ENCODE measurements at regions not wholly inside any gene's neighbourhood (a gene's known extent, or its start where the extent isn't known, plus 50 kb on each side); places are given as distances from the start of the nearest gene placed in this dataset.

DNA sequence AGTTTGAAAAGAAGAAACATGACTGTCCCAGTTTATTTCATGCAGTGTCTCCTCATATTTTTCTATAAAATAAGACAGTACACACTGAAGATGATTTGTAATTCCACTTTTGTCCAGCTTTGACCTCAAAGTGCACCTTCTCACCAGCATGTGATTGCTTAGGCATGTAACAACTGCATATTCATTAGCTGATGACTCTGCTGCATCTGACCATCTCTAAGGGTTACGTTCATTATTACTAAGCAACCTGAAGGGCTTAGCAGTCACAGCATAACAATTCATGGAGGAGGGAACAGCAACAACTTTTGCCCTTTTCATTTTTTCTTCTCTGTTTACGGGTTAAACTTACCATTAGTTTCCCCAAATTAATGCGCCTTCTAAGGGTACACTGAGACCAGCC, 330.6 kb upstream of the PIK3C3 start:
- no peak for DNase-seq (ENCODE audit: low read depth in 2 of 2)

DNA sequence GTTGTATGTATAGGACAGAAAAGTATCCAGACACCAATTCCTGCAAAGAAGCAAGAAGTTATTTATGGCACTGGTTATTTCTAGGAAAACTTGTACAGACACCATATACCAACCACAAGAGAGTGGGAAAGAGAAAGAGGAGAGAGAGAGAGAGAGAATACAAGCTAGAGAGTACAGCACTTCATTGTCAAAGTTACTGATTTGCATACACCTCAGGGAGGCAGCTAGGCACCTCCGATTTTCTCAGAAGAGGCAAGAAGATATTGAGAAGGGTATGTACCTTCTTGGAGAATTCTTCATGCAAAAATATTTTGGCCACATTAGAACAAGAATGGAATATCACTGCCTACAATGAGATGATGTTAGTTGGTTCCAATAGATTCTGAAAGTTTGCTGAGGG, 333.9 kb upstream of the PIK3C3 start:
- DNase-seq (ENCODE audit: low read depth in 2 of 2): no peak

GRCh38 chr18:41618147-41618546, 336.9 kb upstream of the PIK3C3 start:
- no peak for DNase-seq (ENCODE audit: low read depth in 2 of 2)

DNA sequence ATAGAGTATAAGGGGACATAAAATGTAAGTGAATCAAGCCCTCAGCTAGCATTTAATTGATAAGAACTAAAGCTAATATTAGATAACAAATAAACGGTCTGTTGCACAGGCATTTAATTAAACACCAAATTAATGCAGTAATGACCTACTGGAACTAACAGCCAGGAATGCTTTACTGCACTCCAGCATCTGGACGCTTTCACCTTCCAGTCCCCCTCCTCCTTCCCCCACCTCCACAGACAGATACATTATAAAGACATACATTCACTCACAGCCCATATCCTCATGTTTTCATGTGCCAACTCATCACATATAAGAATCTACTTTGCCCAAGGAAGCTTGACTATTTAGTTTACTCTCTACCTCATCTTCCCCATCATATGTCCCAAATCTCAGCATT, 337.4 kb upstream of the PIK3C3 start:
- DNase-seq (ENCODE audit: low read depth in 2 of 2): no peak

DNA sequence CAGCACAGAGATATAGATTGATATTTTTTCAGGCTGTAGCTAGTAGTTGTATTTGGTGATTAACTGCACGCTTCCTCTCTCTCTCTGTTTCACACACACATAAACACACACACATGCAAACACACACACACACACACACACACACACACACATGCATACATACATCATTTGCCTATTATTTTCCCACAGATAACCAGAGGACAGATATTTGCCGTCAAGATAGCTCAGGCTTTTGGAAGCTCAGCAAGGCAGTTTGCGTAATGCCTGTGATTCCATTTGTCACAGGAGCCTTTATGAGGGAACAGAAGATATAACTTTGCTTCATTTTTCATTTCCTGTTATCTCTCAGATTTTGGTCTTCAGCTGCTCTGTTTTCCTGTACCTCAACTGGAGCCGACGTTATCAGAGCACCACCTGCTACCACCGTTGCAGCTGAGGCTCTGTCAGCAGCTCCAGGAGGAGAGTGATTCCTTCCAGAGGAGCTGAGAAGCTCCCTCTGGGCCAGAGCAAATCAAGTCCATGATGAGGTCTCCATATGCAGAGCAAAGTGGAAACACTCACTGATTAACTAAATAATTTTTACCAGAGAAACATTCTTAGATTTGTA, 341.9 kb upstream of the PIK3C3 start:
- no peak for DNase-seq (ENCODE audit: low read depth in 2 of 2)

DNA sequence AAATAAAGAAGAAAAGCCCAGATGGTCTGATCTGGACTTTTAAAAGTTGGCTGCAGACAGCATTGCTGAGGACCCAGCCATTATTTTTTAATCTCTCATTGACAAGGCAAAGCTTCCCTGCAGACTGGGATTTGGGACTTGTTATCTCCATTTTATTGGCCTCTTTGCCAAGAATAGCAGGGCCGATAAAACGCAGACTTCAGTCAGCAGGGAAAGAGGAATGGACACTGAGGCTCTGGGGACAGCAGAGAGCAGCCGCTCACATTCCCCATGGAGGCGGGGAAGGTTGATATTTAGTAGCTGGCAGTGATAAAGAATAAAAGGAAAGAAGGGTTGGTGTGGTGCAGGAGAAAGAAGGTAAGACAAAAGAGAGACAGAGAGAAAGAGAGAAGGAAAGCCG, 350.1 kb upstream of the PIK3C3 start:
- no peak for DNase-seq (ENCODE audit: low read depth in 2 of 2)

- no peak for DNase-seq (ENCODE audit: low read depth in 2 of 2)
These were observed 353.0 kb upstream of the PIK3C3 start for GRCh38 chr18:41602034-41602433.

DNA sequence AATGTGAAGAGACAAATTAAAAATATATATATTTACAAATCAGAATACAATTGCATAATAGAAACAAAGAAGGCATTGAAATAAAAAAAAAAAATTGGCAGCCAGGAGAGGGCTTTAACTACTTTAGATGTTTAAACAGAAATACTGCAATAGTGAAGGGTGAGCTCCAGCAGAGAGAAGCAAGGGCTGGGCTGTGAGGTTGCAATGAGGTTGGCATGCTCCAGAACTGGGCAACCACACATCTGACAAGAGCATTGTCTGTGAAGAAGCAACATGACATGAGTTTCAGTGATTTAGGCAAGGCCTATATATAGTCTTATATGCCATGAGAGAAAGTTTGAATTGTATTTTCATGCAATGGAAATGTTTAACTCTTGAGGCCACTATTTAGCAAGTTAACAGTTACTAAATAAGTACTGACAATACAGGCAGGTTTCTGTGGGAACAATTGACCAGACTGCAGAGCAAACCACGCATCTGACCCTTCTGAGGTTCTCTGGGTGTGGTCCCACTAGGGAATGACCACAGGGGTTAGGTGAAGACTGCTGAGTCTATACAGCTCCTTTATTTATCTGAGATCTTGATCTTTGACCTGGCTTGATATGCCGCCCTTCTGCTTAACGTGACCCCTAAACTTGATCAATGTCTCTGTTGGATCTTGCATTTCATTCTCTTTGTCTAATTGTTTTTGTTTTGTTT, 354.2 kb upstream of the PIK3C3 start:
- no peak for DNase-seq (ENCODE audit: low read depth in 2 of 2)

DNA sequence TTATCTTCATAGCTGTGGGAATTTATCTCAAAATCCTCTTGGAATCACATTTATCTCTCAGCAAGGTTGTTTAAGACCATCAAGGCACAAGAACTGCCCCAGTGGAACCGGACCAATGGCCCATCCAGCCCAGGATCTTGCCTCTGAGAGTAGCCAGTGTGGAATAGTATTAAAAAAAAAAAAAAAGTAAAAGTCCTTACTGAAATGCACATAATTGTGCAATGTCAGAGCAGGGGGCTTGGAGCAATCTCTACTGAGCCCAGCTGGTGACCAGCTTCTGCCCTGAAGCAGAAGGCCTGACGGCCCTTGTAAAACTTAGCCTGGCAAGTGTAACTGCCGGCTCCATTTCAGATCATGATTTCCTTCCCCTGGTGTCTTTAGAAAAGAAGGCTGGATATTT, 355.6 kb upstream of the PIK3C3 start:
- no peak for DNase-seq (ENCODE audit: low read depth in 2 of 2)

GRCh38 chr18:41594582-41594981, 360.5 kb upstream of the PIK3C3 start:
- DNase-seq (ENCODE audit: low read depth in 2 of 2): no peak

GRCh38 chr18:41593171-41593675, 361.8 kb upstream of the PIK3C3 start:
- DNase-seq (ENCODE audit: low read depth in 2 of 2): no peak

GRCh38 chr18:41587976-41588375, 367.1 kb upstream of the PIK3C3 start:
- no peak for DNase-seq (ENCODE audit: low read depth in 2 of 2)

DNA sequence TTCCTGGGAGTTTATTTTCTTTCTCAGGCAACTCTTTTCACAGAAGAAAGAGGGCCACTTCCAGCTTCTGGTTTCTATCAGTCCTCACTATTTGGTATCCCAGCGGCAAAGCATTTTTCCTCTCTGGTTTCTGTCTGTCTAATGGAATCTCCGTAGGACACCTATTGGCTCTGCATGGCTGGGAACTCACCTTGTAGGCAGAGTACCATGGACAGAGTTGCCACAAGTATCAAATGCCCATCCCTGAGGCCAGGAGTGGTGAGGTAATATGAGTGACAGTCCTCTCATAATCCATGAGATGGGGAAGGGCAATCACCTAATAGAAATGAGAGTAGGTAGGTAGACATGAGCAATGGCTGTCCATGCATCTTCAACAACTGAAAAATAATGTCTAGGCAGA, 369.5 kb upstream of the PIK3C3 start:
- no peak for DNase-seq (ENCODE audit: low read depth in 2 of 2)

DNA sequence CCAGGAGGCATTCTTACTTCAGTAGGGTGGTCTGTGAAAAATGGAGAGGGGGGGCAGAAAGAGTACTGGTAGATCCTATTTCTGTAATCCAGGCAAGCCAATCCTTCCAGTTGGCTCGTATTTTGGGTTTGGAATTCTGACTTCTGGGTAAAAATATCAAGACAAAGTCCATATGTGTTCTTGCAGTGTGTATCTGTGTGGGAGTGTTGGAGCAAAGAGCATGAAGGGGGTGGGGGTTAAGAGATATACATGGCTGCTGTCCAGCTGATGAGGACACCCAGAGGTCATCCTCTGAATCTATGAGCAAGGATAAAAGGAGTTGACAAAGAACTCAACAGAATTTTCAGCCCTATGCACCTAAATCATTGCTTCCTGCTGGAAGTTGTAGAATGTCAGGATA, 375.8 kb upstream of the PIK3C3 start:
- DNase-seq (ENCODE audit: low read depth in 2 of 2): no peak

DNA sequence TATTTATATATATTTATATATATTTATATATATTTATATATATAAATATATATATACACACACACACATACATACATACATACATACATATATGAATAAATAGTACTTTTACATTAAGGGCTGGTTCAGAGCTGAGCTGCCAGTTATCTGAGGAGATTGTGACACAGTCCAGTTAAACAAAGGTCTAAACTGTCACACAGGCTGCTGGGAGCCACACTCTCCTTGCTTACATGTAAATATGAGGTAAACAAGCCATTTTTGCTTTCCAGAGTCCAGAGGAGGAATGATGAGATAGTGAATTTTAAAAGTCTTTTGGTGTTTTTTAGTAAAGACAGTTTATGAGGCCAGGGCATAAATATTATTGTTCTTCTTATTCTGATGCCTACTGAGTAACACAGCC, 377.5 kb upstream of the PIK3C3 start:
- no peak for DNase-seq (ENCODE audit: low read depth in 2 of 2)

DNA sequence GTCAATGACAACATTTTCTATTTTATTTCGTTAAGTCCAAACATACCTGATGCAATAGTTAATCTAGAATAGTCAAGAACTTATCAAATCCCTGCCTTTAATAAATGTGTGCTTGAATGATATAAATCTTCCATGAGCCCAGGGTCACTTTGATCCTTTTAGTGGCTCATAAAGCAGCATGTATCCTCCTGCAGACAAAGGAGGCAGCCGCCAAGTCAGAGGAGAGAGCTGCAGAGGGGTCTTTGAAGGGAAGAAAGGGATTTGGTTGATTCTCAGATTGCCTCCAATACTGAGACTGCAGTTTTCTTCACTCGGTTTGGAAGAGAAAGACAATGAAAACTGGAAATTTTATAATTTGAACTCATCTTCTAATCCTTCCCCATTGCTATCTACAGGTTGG, 378.4 kb upstream of the PIK3C3 start:
- DNase-seq (ENCODE audit: low read depth in 2 of 2): no peak

GRCh38 chr18:41569867-41570266, 385.2 kb upstream of the PIK3C3 start:
- no peak for DNase-seq (ENCODE audit: low read depth in 2 of 2)

DNA sequence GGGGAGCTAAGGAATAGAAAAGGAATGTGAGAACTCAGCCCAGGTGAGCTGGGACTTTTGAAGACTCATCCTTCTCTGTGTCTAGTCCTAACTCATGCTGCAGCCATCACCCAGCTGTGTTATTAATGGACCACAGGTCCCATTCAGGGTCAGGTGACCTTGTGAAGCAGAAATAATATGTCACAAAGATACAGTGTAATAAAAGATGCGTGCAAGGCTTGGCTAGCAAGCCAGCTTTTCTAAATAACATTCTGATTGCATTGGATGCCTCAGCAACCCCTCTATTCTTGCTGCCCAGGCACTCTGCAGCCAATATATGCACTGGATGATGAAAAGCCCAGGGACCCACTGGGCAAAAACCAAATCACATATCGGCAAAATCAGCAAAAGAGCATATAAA, 393.1 kb upstream of the PIK3C3 start:
- DNase-seq (ENCODE audit: low read depth in 2 of 2): no peak

DNA sequence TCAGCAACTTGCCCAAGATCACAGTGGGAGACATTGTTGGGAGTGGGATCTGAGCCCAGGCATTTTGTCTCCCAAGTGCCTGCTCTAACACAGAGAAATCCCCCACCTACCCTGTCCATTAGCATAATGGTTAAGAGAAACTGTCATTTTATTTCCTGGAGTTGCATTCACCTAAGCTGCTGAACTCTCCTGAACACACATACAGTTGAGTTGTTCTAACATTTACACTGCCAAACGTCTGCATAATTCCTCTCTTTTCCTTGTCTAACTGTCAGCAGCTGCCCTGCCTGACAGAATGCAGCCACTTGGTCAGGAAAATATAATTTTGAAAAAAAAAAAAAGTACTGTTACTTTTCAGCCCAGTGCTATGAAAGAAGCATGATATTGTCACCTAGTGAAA, 396.3 kb upstream of the PIK3C3 start:
- no peak for DNase-seq (ENCODE audit: low read depth in 2 of 2)

DNA sequence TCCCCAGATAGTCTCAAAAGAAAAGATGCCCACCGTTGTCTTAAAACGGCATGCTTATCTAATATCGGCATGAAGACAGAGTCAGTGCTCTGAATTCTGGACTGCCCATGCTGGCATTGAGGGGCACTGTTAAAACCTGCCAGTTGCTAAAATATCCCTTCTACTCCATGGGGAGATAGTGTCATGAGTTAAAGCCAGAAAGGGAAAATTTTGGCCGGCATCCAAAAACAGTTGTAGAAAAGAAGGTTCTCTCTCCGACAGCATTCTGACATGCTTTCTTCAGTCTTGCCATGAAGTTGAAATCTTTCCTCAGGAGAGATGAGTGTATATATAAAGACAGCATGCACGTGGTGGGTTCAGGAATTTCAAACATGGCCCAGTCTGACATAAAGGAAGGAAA, 401.3 kb upstream of the PIK3C3 start:
- no peak for DNase-seq (ENCODE audit: low read depth in 2 of 2)

- no peak for DNase-seq (ENCODE audit: low read depth in 2 of 2)
These were observed 406.3 kb upstream of the PIK3C3 start for GRCh38 chr18:41548521-41549260.

GRCh38 chr18:41545091-41545888, 409.7 kb upstream of the PIK3C3 start:
- no peak for DNase-seq (ENCODE audit: low read depth in 2 of 2)

Measured in stimulated activated CD4-positive, alpha-beta T cell treated with anti-CD3 and anti-CD28 coated beads, Interleukin-1b, Interleukin-23, amount 100 ng/mL, for 4 hours (primary cell).